ENCODE measurements at regions not wholly inside any gene's neighbourhood (a gene's known extent, or its start where the extent isn't known, plus 50 kb on each side); places are given as distances from the start of the nearest gene placed in this dataset.

DNA sequence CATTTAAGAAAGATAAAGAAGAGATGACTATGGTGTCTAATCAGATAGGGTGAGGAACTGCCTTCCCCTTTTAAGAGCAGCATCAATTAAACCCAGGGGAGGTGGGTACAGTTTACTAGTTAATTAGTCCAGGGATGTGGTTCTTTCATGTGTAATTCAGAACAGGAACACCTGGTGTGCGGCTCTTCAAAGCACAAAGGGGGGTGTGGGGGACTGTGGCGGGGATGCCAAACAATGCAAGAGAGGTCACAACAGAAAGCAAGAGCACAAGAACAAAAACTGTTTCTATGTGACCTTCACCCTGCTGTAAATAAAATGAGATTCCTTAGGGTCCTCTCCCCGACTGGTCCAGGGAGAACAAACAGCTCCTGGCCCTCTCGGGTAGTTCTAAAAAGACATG is 183.9 kb upstream of the SOX5 start:
- Mint-ChIP-seq H3K4me1 (ENCODE audit: low read depth) (no peaks in the 10 kb centered on the region), H3K27me3 (ENCODE audit: low read depth) (no peaks in the 10 kb centered on the region), H3K36me3 (ENCODE audit: insufficient read depth) (no peaks in the 10 kb centered on the region), H3K9me3 (no peaks in the 10 kb centered on the region), H3K4me3 (no peak overlapping the region)
- no peak for ATAC-seq
- DNase-seq, result no peak

GRCh38 chr12:24127919-24128721 is 178.7 kb upstream of the SOX5 start:
- ATAC-seq (no peak), DNase-seq (no peak)
- H3K4me3 Mint-ChIP-seq, result no peak overlapping the region
- H3K4me1 Mint-ChIP-seq (ENCODE audit: low read depth), result no peaks in the 10 kb centered on the region
- H3K9me3 Mint-ChIP-seq, result peaks cover 8% of the 10 kb centered on the region
- no peaks in the 10 kb centered on the region for H3K27me3 Mint-ChIP-seq (ENCODE audit: low read depth)
- H3K36me3 Mint-ChIP-seq (ENCODE audit: insufficient read depth), result no peaks in the 10 kb centered on the region

GRCh38 chr12:24125280-24125679 is 175.8 kb upstream of the SOX5 start:
- H3K4me1 Mint-ChIP-seq (ENCODE audit: low read depth), result no peaks in the 10 kb centered on the region
- no peak for DNase-seq
- no peaks in the 10 kb centered on the region for H3K36me3 Mint-ChIP-seq (ENCODE audit: insufficient read depth)
- peaks cover 11% of the 10 kb centered on the region for H3K9me3 Mint-ChIP-seq
- H3K27me3 Mint-ChIP-seq (ENCODE audit: low read depth), result no peaks in the 10 kb centered on the region
- H3K4me3 Mint-ChIP-seq, result no peak overlapping the region
- no peak for ATAC-seq

DNA sequence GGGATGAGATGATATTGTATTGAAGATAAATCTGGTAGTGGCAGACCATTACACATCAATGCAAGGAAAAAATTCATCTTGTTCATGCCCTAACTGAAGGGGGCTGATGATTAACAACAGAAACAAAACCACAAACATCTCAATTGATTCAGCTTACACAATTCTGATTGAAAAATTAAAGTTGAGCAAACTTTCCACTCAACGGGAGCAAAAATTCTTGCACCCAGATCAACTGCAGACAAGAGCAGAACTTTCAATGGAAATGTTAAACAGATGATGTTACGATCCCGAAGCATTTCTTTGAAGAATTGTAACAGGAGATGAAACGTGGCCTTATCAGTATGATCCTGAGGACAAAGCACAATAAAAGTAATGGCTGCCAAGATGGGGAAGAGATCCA is 172.4 kb upstream of the SOX5 start:
- DNase-seq, result no peak
- Mint-ChIP-seq H3K9me3 (peaks cover 8% of the 10 kb centered on the region), H3K4me1 (ENCODE audit: low read depth) (no peaks in the 10 kb centered on the region), H3K4me3 (no peak overlapping the region), H3K27me3 (ENCODE audit: low read depth) (no peaks in the 10 kb centered on the region), H3K36me3 (ENCODE audit: insufficient read depth) (no peaks in the 10 kb centered on the region)
- no peak for ATAC-seq

GRCh38 chr12:24118668-24119067 is 169.2 kb upstream of the SOX5 start:
- Mint-ChIP-seq H3K4me3 (no peak overlapping the region), H3K9me3 (peaks cover 11% of the 10 kb centered on the region), H3K4me1 (ENCODE audit: low read depth) (no peaks in the 10 kb centered on the region), H3K36me3 (ENCODE audit: insufficient read depth) (no peaks in the 10 kb centered on the region), H3K27me3 (ENCODE audit: low read depth) (no peaks in the 10 kb centered on the region)
- ATAC-seq (no peak), DNase-seq (no peak)

DNA sequence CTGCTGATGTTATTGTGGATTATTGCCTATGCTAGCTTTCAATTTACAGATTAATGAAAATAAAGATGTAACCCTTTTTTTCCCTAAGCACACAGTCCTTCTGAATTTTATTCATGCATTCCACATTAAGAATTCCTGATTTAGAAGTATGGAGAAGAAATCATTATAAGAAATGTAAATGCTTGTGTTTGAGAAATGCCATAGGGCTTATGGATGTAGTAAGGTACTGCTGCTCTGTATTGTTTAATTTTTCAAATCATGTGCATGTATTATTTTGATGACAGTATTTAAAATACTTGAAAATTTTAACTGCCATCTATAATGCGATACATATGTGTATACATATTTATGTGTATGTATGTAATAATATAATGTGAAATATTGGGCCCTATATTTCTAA is 167.1 kb upstream of the SOX5 start:
- no peaks in the 10 kb centered on the region for H3K4me1 Mint-ChIP-seq (ENCODE audit: low read depth)
- ATAC-seq (no peak), DNase-seq (no peak)
- no peak overlapping the region for H3K4me3 Mint-ChIP-seq
- H3K9me3 Mint-ChIP-seq, result peaks cover 11% of the 10 kb centered on the region
- no peaks in the 10 kb centered on the region for H3K36me3 Mint-ChIP-seq (ENCODE audit: insufficient read depth)
- no peaks in the 10 kb centered on the region for H3K27me3 Mint-ChIP-seq (ENCODE audit: low read depth)

DNA sequence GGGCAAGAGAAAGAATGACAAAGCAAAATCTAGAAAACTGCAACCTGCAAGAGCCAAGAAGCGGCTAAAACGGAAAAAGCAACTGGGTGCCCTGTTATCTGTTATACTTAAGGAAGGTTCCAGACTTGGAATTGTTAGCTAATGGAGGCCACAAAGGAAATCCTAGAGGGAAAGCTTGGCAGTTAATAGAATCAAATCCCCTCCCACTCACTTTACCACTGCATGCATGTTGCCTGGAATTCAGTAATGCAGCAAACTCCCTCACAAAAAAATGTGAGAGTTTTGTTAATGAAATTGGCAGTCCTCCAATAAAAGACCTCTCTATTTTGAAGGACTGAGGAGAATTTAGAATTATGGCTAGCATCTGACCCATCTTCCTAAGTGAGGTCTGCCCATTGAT is 164.2 kb upstream of the SOX5 start:
- ATAC-seq (no peak), DNase-seq (no peak)
- Mint-ChIP-seq H3K36me3 (ENCODE audit: insufficient read depth) (no peaks in the 10 kb centered on the region), H3K27me3 (ENCODE audit: low read depth) (no peaks in the 10 kb centered on the region), H3K9me3 (peaks cover 7% of the 10 kb centered on the region), H3K4me3 (no peak overlapping the region), H3K4me1 (ENCODE audit: low read depth) (no peaks in the 10 kb centered on the region)

- H3K4me1 Mint-ChIP-seq (ENCODE audit: low read depth), result no peaks in the 10 kb centered on the region
- no peak for DNase-seq
- H3K27me3 Mint-ChIP-seq (ENCODE audit: low read depth), result no peaks in the 10 kb centered on the region
- H3K9me3 Mint-ChIP-seq, result peaks cover 7% of the 10 kb centered on the region
- no peak overlapping the region for H3K4me3 Mint-ChIP-seq
- H3K36me3 Mint-ChIP-seq (ENCODE audit: insufficient read depth), result no peaks in the 10 kb centered on the region
- ATAC-seq, result no peak
Measured at GRCh38 chr12:24111616-24112015, 162.1 kb upstream of the SOX5 start.

DNA sequence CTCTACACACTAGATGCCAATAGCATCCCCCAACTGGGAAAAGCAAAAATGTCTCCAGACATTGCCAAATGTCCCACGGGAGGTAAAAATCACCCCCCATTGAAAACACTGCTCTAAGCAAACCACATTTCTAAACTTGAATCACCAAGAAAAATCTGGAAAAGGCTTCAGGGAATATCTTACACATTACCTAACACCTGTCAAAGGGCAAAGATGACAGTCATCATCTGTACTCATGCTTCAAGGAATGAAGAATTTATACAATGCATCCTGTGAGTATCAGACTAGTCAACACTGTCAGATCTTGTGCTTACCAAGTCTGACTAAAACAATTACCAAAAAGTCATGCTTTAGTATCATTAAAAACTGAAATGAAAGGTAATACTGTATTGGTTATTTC is 161.6 kb upstream of the SOX5 start:
- H3K4me3 Mint-ChIP-seq, result no peak overlapping the region
- DNase-seq (no peak), ATAC-seq (no peak)
- H3K4me1 Mint-ChIP-seq (ENCODE audit: low read depth), result no peaks in the 10 kb centered on the region
- peaks cover 4% of the 10 kb centered on the region for H3K9me3 Mint-ChIP-seq
- H3K36me3 Mint-ChIP-seq (ENCODE audit: insufficient read depth), result no peaks in the 10 kb centered on the region
- H3K27me3 Mint-ChIP-seq (ENCODE audit: low read depth), result no peaks in the 10 kb centered on the region

DNA sequence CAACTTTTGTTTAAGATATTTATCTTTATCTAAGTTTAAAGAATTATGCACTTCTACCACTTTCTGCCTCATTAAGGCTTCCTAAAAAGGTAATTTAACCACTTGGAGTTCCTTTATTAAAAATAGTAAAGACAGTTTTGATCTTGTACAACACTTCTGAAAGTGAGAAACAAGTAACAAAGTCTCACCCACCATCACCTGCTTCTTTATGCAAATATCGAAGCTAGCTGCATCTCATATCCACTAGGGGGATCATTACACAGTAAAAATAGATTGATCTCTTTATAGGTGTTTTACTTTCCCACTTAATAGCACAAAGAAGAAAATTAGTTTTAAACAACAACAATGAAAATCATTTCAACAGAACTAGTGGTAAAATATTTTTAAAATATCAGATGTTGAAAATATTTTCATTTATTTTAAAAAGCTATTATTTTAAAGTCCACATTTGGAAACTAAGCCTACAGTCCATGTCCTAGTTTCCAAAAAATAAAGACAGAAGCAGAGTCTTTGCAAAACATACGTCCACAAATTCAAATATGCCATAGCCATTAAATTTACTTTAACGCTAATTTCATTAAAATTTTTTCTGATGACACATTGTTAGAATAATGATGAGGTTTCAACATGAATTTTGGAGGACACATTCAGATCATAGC is 160.0 kb upstream of the SOX5 start:
- no peaks in the 10 kb centered on the region for H3K27me3 Mint-ChIP-seq (ENCODE audit: low read depth)
- H3K36me3 Mint-ChIP-seq (ENCODE audit: insufficient read depth), result no peaks in the 10 kb centered on the region
- no peak for ATAC-seq

DNA sequence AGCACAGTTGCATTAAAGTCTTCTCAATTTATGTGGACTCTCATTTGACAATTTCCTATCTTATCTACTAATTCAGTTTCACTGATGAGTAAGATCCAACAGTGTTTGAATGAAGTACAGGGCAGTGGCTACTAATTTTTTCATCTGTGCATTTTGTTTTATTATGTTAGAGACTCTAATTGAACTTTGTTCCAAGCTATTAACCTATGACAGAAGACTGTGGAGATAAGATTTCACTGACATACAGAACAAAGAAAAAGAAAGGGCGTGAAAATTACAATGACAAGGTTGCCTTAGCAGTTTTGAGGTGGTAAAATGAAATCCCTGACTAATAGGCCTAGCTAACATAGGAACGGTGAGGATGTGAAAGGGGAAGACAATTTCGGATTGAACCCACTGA is 153.2 kb upstream of the SOX5 start:
- Mint-ChIP-seq H3K4me3 (no peak overlapping the region), H3K4me1 (ENCODE audit: low read depth) (no peaks in the 10 kb centered on the region), H3K36me3 (ENCODE audit: insufficient read depth) (no peaks in the 10 kb centered on the region), H3K9me3 (no peaks in the 10 kb centered on the region), H3K27me3 (ENCODE audit: low read depth) (no peaks in the 10 kb centered on the region)
- DNase-seq (no peak), ATAC-seq (no peak)

More for the DNA sequence above, 160.0 kb upstream of the SOX5 start:
- Mint-ChIP-seq H3K4me1 (ENCODE audit: low read depth) (no peaks in the 10 kb centered on the region), H3K4me3 (no peak overlapping the region), H3K9me3 (no peaks in the 10 kb centered on the region)
- no peak for DNase-seq

- no peak overlapping the region for H3K4me3 Mint-ChIP-seq
- DNase-seq (no peak), ATAC-seq (no peak)
- peaks cover 8% of the 10 kb centered on the region for H3K9me3 Mint-ChIP-seq
- H3K27me3 Mint-ChIP-seq (ENCODE audit: low read depth), result no peaks in the 10 kb centered on the region
- H3K36me3 Mint-ChIP-seq (ENCODE audit: insufficient read depth), result no peaks in the 10 kb centered on the region
- H3K4me1 Mint-ChIP-seq (ENCODE audit: low read depth), result no peaks in the 10 kb centered on the region
Measured at GRCh38 chr12:24099576-24099975, 150.1 kb upstream of the SOX5 start.

DNA sequence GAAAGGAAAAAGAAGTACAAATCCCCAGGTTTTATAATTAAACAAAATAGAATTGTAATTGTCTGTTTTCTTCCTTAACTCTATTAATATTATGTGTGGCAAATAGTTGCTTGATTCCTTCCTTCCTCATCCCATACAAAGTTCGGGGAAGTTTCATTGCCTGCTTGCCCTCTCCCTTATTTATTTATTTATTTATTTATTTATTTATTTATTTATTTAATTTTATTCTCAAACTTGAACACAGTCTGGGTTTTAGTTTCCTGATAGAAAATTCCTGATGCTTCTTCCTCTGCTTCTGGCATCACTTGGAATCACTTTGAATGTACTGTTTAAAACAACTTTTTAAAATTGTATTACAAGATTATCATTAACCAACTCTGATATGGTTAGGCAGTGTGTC is 145.8 kb upstream of the SOX5 start:
- no peaks in the 10 kb centered on the region for H3K36me3 Mint-ChIP-seq (ENCODE audit: insufficient read depth)
- no peak for ATAC-seq
- no peaks in the 10 kb centered on the region for H3K27me3 Mint-ChIP-seq (ENCODE audit: low read depth)
- no peaks in the 10 kb centered on the region for H3K4me1 Mint-ChIP-seq (ENCODE audit: low read depth)
- no peak overlapping the region for H3K4me3 Mint-ChIP-seq
- no peak for DNase-seq
- peaks cover 8% of the 10 kb centered on the region for H3K9me3 Mint-ChIP-seq

DNA sequence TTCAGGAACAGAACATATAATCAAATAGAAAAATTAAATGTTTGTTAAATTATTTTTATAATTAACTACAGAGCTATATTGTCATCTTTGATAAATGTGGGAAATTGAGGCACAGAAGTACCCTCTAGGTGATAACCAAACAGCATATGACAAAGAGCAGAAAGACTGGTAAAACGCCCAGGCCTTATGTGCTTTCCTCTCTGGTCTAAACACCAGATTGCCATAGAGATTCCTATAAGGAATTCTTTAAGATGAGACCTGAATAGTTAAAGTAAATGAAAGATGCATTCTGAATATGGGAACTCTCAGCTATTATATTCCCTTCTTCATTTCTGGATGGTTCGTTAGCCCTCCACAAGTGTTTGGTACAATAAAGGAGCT is 140.0 kb upstream of the SOX5 start:
- no peaks in the 10 kb centered on the region for H3K4me1 Mint-ChIP-seq (ENCODE audit: low read depth)
- ATAC-seq (no peak), DNase-seq (no peak)
- H3K36me3 Mint-ChIP-seq (ENCODE audit: insufficient read depth), result no peaks in the 10 kb centered on the region
- H3K4me3 Mint-ChIP-seq, result no peak overlapping the region
- no peaks in the 10 kb centered on the region for H3K27me3 Mint-ChIP-seq (ENCODE audit: low read depth)
- H3K9me3 Mint-ChIP-seq, result no peaks in the 10 kb centered on the region

GRCh38 chr12:24088751-24089509 is 139.5 kb upstream of the SOX5 start:
- no peak for ATAC-seq
- no peak for DNase-seq
- no peaks in the 10 kb centered on the region for H3K9me3 Mint-ChIP-seq
- no peaks in the 10 kb centered on the region for H3K27me3 Mint-ChIP-seq (ENCODE audit: low read depth)
- no peaks in the 10 kb centered on the region for H3K4me1 Mint-ChIP-seq (ENCODE audit: low read depth)
- H3K4me3 Mint-ChIP-seq, result no peak overlapping the region
- no peaks in the 10 kb centered on the region for H3K36me3 Mint-ChIP-seq (ENCODE audit: insufficient read depth)
